Keratinocyte (primary cell): ENCODE measurements at regions not wholly inside any gene's neighbourhood (a gene's known extent, or its start where the extent isn't known, plus 50 kb on each side); places are given as distances from the start of the nearest gene placed in this dataset.

ENCODE experiments used
- EZH2 ChIP-seq: IDR thresholded peaks from one replicate; pipeline ENCODE4 v1.6.1; 2012; ENCODE audit warnings: inconsistent platforms, mild to moderate bottlenecking, low read length, moderate library complexity
- TF ChIP-seq, protein P1 (sequence below), 3 experiments: IDR thresholded peaks in 1 of 3; conservative IDR thresholded peaks in 1 of 3; optimal IDR thresholded peaks in 1 of 3; 2 replicates in 2 of 3; 3 replicates in 1 of 3; pipeline versions ENCODE3 to v1.5.1; 2011; ENCODE audit warnings: low read length in 3 of 3, mild to moderate bottlenecking in 3 of 3, moderate library complexity in 2 of 3, control low read depth in 1 of 3, inconsistent platforms in 1 of 3; ENCODE audit not compliant: insufficient read depth in 2 of 3; ENCODE audit errors: extremely low read depth in 1 of 3

DNA sequence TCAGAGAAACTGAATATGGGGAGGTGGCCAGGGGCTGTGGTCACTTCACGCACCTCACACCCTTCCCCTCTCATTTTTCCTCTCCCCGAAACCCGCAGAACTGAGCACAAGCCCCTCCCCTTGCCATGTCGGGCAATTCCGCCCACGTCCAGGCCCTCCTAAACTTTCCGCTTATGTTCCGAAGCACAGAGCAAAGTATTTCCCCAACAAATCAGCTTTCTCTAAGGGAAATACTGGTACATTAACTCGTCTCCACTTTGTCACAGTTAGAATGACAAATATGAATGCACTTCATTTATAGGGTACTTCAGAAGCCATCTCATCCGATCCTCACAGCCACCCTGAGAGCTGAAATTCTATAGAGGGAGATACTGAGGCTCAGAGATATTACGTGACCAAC lies 94.7 kb upstream of the TMEM45B start:
- TF ChIP-seq, protein P1, sequence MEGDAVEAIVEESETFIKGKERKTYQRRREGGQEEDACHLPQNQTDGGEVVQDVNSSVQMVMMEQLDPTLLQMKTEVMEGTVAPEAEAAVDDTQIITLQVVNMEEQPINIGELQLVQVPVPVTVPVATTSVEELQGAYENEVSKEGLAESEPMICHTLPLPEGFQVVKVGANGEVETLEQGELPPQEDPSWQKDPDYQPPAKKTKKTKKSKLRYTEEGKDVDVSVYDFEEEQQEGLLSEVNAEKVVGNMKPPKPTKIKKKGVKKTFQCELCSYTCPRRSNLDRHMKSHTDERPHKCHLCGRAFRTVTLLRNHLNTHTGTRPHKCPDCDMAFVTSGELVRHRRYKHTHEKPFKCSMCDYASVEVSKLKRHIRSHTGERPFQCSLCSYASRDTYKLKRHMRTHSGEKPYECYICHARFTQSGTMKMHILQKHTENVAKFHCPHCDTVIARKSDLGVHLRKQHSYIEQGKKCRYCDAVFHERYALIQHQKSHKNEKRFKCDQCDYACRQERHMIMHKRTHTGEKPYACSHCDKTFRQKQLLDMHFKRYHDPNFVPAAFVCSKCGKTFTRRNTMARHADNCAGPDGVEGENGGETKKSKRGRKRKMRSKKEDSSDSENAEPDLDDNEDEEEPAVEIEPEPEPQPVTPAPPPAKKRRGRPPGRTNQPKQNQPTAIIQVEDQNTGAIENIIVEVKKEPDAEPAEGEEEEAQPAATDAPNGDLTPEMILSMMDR (optimal IDR thresholded peaks at IDR 0.05 in 1 of 3, IDR thresholded peaks at IDR 0.05 in 1 of 3, conservative IDR thresholded peaks at IDR 0.05 in 1 of 3; ENCODE audit: extremely low read depth in 1 of 3, insufficient read depth in 2 of 3, low read length in 3 of 3), result no peak
- TF ChIP-seq EZH2, result no peak
